ENCODE measurements at regions not wholly inside any gene's neighbourhood (a gene's known extent, or its start where the extent isn't known, plus 50 kb on each side); places are given as distances from the start of the nearest gene placed in this dataset.

- TF ChIP-seq, protein P1, sequence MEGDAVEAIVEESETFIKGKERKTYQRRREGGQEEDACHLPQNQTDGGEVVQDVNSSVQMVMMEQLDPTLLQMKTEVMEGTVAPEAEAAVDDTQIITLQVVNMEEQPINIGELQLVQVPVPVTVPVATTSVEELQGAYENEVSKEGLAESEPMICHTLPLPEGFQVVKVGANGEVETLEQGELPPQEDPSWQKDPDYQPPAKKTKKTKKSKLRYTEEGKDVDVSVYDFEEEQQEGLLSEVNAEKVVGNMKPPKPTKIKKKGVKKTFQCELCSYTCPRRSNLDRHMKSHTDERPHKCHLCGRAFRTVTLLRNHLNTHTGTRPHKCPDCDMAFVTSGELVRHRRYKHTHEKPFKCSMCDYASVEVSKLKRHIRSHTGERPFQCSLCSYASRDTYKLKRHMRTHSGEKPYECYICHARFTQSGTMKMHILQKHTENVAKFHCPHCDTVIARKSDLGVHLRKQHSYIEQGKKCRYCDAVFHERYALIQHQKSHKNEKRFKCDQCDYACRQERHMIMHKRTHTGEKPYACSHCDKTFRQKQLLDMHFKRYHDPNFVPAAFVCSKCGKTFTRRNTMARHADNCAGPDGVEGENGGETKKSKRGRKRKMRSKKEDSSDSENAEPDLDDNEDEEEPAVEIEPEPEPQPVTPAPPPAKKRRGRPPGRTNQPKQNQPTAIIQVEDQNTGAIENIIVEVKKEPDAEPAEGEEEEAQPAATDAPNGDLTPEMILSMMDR (IDR thresholded peaks at IDR 0.05; ENCODE audit: poor library complexity, severe bottlenecking), result no peak
- TF ChIP-seq EP300 (conservative IDR thresholded peaks at IDR 0.05; ENCODE audit: poor library complexity, severe bottlenecking), result no peak
- no peak for TF ChIP-seq POLR2AphosphoS5 (IDR thresholded peaks at IDR 0.05)
- TF ChIP-seq RAD21 (conservative IDR thresholded peaks at IDR 0.05), result no peak
Observed at GRCh38 chr12:5166976-5167375, 123.3 kb downstream of the KCNA5 start.
